HK-2 (cell line): ENCODE measurements at regions not wholly inside any gene's neighbourhood (a gene's known extent, or its start where the extent isn't known, plus 50 kb on each side); places are given as distances from the start of the nearest gene placed in this dataset.
"Not testable (repeated sequence)": the region's sequence is repeated elsewhere in the genome, so short reads cannot be mapped to it uniquely, and the experiment has no call there.

Experiments
- DNase-seq: peaks from one replicate; pipeline ENCODE4 v3.0.0-alpha.2; 2018; ENCODE audit not compliant: unreplicated experiment

DNA sequence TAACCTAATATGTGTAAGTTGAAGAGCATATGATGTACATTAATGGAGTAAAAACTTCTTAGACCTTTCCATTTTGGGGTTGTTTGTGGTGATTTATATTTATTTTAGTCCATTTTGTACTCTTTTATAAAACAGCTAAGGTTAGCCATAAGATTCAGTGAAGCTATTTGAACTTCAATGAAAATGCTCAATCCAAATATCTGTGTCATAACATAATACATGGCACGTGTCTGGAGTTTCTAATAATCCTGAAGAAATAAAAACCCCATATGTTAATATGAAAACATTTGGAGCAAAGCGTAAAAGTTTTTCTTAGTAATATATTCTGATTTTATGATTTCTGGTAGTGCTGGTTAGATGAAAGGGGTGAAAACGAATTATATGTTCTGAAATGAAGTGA lies 1729.7 kb downstream of the PCDH9 start:
- no peak for DNase-seq

DNA sequence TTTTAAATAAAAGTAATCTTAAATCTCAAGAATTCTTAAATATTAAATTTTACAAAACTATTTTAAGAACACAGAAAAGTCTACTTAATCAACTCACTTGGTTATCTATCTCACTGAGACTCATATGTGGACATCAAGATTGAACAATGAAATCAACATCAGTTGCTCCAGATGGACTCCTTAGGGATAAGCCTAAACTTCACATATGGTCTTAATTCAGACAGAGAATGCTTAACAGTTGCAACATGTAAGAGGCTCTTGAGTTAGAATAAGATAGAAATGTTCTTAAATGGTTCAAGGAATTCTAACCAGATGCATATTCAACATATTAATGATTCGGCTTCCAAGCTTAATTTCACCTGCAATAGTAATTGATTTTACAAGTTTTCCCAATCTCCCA lies 1730.9 kb downstream of the PCDH9 start:
- no peak for DNase-seq

DNA sequence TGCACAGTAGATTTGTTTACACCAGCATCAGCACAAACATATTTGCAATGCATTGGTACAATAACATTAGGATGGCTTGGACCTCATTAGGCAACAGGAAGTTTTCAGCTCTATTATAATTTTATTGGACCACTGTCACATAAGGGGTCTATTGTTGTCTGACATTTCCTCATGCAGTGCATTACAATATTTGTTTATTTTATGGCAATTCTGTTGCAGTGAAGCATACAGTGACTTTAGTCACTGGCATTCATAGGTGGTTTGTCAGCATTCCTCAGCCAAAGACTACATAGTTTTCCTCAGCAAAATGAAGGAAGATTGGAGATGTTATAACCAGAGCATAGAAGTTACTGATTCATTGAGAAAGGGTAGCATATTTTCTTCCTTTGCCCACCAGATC lies 1732.9 kb downstream of the PCDH9 start:
- DNase-seq, result no peak

DNA sequence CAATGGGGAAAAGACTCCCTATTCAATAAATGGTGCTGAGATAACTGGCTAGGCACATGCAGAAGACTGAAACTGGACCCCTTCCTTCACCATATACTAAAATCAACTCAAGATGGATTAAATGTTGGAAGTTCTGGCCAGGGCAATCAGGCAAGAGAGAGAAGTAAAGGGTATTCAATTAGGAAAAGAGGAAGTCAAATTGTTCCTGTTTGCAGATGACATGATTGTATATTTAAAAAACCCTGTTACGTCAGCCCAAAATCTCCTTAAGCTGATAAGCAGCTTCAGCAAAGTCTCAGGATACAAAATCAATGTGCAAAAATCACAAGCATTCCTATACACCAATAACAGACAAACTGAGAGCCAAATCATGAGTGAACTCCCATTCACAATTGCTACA lies 1739.4 kb downstream of the PCDH9 start:
- not testable (repeated sequence) for DNase-seq

DNA sequence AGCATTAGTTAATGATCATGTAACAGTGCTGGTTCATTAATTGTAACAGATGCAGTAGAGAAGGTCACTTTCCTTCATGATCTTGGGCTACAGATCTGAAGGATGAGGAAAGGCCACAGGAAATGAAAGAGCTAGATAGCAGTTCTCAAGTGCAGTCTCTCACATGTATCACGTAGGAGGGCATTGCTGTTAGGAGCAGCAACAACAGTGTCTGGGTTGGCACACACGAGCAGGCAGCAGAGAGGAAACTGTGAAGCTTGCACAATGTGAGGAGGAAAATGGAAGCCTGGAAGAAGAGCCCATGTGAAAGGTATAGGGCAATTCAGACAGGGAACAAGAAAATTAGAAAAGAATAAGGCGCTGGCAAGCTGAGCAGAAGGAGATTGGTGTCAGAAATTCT lies 1741.5 kb downstream of the PCDH9 start:
- DNase-seq, result no peak

DNA sequence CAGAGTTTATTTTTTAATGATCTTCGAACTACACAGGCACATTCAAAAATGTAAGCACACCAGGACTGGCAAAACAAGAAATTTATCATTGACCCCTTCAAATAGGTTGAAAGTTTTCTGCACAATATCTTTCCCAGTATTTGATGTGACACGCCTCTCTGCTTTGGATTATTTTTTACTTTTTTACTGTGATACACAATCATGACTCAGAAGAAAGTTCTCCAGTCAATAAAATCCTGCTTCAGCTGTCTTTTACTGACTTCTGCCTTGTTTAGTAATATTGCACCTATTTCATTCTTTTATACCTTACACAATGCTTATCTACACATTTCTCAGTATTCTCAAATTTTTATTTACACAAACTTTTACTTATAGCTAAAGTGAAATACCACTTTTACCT lies 1750.4 kb downstream of the PCDH9 start:
- no peak for DNase-seq

DNA sequence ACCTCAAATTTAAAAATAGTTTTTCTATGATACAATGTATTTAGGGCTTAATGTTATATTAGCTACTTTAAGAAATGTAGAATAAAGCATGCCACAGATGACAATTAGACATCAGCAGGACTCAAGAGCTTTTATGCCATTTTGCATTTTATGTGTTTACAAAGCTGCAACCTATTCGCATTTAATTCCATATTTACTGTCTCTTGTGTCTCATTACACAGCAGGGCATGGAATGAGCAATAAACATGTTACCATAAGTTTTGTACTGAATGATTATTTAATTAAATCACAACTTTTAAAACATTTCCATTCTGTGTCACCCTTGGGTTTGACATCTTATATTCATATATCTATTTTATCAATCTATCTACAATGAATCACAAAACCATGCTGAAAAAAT lies 1756.9 kb downstream of the PCDH9 start:
- DNase-seq, result no peak

DNA sequence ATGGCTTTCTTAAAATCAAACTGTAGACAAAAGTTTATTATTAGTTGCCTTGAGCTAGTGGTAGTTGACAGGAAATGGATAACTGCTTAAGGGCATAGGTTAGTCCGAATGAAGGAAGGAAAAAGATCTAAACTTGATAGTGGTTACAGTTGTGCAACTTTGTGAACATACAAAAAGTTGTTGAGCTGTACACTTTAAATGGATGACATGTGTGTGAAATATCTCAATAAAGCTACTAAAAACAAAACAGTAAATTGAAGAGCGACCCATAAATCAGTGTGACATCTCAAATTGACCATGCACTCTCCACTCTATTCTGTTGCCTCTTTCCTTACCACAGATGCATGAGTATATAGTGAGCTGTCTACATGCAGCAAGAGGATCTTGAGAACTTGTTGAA lies 1757.8 kb downstream of the PCDH9 start:
- no peak for DNase-seq

DNA sequence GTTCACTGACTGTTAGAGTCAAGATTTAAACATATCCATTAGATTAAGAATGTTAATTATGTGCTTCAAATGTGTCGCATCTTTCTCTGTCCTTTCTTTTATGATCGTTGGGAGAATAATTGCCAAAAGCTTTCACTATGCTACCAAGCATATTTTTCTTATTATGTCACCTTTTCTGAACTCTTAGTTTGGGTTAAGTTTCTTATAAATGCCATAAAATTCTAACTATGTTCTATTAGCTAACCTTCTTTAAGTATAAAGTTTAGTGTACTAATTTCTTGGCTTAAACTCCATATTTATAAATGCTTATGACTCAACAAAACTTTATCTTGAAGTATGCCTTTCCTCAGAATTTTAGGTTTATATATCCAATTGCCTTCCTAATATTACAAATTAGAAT lies 1759.4 kb downstream of the PCDH9 start:
- DNase-seq, result no peak

DNA sequence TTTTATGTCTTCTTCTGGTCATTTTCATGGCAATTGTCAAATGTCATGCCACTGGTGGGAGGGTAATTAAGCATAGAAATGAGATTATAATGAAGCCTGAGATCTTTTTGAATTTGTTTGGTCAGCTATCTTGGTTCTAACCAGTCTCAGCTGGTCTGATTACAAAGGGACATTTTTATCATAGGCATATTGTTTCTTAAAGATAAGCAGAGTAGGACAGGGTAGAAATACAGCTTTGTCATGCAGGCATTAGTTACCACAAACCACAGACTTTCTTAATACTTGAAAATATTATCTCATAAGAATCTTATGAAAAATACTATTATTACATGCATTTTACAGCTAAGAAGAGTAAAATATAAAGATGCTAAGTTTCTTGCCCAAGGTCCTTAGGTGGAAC lies 1761.5 kb downstream of the PCDH9 start:
- no peak for DNase-seq

DNA sequence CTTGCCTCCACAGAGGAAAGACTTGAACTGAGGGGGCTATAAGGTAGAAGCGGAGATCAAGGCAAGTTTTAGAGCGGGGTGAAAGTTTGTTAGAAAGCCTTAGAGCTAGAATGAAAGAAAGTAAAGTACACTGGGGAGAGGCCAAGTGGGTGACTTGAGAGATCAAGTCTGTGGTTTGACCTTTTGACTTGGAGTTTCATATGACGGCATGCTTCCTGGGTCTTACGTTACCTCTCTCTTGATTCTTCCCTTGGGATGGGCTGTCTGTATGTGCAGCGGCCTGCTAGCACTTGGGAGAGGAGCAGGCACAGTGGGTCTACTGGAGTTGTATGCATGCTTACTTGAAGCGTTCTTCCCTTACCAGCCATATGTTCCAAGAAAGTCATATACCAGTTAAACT lies 1768.5 kb downstream of the PCDH9 start:
- DNase-seq, result no peak

DNA sequence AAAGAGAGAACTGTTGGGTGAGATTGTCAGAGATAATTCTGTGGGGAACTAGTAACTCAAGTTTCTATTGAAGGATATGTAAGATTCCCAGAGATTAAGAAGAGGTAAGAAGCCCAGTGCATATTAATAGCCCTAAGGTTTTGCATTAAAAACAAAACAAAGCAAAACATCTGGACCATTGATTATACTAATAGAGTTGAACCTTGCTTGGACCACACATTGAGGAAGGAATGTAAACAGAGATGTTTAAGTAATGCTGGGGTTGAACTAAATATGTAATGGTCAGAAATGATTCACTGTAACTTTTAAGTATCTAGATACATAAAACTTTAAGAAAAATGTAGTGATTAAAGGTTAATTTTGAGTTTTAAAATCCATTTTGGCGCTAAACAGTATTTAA lies 1770.0 kb downstream of the PCDH9 start:
- DNase-seq, result no peak

DNA sequence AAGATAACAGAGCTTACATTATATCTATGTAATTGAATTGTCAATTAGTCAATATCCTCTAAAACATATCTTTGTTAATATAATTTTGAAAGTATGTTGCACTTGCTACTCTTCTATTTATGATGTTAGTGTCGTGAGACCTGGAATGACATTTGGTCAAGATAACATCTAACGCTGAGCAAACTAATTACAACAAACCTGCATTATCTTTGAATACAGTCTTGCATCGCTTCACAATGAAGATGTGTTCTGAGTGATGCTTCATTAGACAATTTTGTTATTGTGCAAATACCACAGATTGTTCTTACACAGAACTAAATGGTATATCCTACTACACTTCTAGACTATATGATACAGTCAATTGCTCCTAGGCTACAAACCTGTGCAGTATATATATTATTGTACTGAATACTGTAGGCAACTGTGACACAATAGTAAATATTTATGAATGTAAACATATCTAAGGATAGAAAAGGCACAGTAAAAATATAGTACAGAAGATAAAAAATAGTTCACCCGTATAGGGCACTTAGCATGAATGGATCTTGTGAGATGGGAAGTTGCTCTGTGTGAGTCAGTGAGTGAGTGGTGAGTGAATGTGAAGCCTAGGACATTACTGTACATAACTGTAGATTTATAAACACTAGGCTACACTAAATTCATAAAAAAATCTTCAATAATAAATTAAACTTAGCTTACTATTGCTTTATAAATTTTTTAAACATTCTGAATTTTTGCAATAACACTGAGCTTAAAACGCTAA lies 1773.8 kb downstream of the PCDH9 start:
- no peak for DNase-seq

DNA sequence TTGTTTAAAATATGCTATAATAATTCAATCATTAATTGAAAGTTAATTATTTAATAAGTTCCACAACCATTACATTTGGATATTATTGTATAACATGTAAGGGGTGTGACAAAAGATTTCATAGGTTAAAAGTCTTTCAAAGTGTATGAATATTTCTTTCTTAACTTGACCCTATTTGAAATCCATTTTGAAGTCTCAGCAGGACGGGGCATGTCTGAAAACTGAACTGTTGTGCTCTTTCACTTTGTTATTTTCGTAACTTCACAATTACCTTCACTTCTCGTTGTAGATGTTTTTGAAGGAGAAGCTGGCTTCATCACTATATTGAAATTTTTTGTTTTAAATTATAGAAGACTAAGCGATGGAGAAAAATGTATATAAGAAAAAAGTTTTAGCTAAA lies 1775.7 kb downstream of the PCDH9 start:
- no peak for DNase-seq

DNA sequence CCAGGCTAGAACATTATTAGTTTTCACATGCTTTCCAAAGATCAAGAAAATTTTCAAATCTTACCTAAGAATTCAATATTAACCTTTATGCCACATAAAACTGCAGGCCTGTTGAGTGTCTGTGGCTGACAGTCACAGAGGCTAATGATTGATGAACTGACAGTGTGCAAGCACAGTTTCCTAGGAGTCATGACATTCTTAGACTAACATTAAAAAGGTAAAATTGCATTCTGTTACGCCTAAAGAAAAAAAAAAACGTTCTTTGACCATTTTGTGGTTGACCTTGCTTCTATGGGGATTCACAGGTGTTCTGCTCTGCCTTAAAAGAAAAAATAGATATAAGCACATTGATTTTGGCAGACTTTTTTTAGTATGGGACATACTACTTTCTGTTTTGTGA lies 1776.2 kb downstream of the PCDH9 start:
- no peak for DNase-seq

DNA sequence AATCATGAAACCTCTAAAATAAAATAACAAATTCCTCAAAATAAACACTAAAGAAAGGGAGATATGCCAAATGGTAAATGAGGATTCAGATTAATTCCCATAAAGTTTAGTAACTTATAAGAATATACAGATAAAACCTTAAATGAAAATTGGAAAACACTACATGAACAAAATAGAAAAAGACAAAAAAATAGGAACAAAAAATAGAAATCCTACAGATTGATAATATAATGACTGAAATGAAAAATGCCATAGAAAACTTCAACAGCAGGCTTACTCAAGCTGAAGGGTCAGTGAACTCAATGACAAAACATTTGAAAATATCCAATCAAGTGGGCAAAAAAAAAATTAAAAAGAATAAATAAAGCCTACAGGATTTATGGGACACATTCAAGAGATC lies 1784.8 kb downstream of the PCDH9 start:
- no peak for DNase-seq

DNA sequence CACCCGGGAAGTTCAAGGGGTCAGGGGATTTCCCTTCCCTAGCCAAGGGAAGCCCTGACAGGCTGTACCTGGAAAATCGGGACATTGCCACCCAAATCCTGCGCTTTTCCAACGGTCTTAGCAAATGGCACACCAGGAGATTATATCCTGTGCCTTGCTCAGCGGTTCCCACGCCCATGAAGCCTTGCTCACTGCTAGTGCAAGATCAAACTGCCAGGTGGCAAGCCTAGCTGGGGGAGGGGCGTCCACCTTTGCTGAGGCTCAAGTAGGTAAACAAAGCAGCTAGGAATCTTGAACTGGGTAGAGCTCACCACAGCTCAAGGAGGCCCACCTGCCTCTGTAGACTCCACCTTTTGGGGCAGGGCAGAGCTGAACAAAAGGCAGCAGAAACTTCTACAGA lies 1794.5 kb downstream of the PCDH9 start:
- no peak for DNase-seq

DNA sequence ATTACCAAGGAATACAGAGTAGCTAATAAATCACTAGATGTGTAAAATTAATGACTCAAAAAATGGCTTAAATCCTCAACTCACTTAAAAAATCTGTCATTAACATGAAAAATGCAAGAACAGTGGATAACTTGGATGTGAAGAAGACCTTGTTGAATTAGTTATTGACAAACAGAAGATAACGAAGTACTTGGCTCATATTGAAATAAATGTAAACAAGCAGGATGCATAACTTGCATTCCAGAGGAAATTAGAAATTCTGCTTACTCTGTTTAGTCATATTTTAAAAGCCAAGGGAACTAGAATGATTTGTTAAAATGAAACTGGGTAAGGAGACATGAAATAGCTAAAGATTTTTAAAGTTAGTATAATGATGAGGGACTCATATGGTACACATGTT lies 1812.2 kb downstream of the PCDH9 start:
- no peak for DNase-seq

DNA sequence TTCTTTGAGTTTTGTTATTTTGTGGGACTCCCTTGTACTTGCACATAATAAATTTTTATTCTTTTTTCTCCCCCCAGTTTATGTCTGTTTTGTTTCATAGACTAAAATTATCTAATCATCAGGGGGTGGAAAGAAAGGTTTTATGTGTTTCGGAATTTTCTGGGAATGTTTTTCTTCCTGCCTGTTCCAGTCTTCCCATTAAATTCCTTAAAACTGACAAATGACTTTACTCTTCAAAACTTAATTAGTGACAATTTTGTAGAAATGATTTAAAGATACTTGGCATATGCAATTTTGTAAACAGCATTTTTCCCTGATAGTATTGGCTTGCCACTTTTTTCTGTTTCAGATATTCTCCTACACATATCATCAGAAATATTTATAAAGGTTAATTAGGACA lies 1813.4 kb downstream of the PCDH9 start:
- no peak for DNase-seq

DNA sequence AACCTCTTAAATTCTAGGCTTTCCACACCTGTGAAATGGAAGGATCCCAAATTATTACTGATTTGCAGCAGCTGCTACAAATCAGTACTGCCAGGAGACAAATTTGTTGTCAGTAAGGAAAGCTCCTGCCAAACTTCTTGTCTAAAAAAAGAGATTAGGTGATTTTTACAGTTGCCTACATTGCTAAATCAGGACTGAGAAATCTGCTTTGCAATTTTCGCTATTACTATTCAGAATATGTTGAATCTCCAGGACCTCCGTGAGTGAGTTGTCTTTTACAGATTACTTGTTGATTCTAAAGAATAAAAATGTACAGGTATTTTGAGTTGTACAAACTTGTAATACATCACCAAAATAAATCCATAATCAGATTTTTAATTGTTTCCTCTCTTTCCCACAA lies 1815.9 kb downstream of the PCDH9 start:
- no peak for DNase-seq

DNA sequence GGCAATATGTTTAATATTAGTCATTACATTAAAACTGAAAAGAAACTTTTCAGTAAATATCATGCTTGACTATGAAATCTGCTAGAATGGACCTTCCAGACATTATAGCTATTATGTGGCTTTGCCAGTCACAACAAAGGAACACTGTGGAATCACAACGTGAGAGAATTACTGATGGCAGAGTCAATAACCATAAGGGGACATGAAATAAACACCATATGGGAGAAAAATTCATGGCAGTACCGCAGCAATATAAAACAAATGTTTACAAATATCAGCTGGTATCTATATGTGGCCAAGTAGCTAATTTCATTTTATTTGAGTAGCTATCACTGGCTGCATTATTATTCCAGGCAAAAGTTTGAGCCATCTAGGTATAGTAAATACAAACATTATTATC lies 1818.6 kb downstream of the PCDH9 start:
- DNase-seq, result no peak

DNA sequence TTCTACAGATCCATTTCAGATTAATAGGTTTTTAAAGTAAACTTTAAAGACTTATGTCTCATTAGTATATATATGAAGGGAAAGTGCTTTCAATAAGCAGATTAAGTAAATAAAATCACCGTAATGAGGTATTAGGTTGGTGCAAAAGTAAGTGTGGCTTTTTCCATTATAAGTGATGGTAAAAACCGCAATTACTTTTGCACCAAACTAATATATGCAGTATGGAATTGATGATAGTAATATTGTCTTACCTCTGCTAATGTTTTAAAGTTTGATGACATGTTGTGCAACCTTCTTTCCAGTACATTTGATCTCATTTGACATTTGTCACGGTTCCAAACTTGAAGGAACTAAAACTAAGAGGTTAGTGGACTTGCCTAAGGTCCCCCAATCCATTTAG lies 1819.3 kb downstream of the PCDH9 start:
- no peak for DNase-seq

DNA sequence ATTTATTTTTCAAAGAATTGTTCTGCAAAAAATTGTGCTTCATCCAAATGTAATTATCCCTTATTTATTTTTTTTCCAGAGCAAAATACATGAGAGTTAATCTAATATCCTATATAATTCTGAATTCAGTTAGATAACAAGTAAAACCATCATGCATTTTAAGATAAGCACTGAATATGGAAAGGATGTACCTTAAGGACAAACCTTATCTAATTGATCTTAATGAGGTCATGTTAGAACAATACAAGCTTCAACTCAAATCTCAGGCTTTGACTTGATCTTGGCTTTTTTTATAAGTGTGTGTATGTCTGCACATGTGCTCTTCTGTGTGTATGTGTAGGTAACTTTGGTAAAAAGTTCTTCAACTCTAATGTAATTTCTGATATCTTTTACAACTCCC lies 1828.8 kb downstream of the PCDH9 start:
- DNase-seq, result no peak

DNA sequence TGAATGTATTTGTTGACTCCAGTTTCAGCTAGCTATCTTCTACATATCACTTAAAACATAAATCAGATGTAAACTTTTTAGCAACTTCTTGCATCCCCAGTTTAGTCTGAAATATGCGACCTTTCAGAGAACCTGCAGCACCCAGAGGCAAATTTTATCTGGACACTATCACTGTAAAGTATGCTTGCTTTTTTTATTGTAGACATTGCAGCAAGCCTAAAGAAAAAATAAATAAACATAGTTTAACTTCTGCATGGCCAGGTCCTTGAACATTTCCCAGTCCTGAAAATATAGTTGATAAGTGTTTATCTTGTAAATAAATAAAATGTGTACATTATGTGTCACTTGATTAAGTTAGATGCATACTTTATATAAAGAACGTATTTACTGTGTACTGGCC lies 1829.4 kb downstream of the PCDH9 start:
- DNase-seq, result no peak
